Inflammatory macrophage treated with lipopolysaccharide for 1 hour (primary cell): ENCODE measurements at regions not wholly inside any gene's neighbourhood (a gene's known extent, or its start where the extent isn't known, plus 50 kb on each side); places are given as distances from the start of the nearest gene placed in this dataset.

ENCODE experiments used
- DNase-seq, 2 donors: peaks; one replicate each; pipeline ENCODE4 v3.0.0-alpha.2; 2020 to 2022

DNA sequence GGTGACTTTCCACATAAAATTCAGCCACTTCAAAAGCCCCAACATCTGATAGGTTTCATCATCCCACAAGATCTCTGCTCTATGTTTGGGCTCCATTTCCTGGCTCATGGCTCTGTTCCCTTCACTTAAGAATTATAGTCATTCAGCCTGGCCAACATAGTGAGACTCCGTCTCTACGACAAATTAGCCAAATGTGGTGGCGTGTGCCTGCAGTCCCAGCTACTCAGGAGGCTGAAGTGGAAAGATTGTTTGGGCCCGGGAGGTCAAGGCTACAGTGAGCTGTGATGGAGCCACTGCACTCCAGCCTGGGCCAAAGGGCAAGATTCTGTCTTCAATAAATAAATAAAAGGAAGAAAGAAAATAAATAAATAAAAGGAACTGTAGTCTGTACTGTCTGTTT is 57.9 kb upstream of the CTSV start:
- no peak for DNase-seq

DNA sequence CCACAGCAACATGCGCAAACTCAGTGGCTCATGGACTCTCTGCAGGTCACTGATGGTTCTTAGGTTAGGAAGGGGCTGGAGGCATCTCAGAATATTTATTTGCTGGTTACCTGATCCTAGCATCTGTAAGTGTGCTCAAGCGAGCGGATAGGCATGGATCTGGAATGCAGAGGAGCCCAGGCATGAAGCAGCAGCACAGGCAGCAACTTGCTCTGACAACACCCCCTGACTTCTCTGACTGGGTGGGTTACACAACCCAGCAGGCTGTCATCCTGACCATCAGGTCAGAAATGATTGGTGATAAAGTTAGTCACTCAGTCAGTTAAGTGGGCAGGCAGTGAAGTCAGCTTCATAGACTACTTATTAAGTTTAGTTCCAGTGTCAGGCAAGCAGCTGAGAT is 50.4 kb upstream of the CTSV start:
- DNase-seq: peak in 1 of 2 donors; percentile 11
